Stimulated activated CD4-positive, alpha-beta T cell treated with anti-CD3 and anti-CD28 coated beads, Interleukin-12 subunit alpha, Interleukin-12 subunit beta, amount 100 ng/mL, for 4 hours (primary cell): ENCODE measurements at regions not wholly inside any gene's neighbourhood (a gene's known extent, or its start where the extent isn't known, plus 50 kb on each side); places are given as distances from the start of the nearest gene placed in this dataset.

ENCODE experiments used
- DNase-seq: peaks from one replicate; pipeline ENCODE4 v3.0.0-alpha.2; 2020

DNA sequence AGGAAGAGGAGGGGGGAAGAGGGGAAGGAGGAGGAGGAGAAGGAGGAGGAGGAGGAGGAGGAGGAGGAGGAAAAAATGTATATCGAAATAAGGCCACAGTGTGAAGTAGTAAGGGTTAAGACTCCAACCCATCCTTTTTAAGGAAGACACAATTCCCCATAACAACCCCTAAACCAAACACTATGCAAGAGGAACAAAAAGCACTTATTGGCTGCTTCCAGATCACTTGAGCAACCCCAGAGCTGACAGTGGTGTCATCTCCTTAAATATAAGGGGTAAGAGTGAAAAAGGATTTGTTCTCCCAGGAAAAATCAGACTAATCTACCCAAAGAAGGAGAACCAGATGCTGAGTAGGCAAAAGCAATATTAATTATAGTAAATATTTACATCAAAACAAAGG lies 169.1 kb upstream of the SASH1 start:
- no peak for DNase-seq

DNA sequence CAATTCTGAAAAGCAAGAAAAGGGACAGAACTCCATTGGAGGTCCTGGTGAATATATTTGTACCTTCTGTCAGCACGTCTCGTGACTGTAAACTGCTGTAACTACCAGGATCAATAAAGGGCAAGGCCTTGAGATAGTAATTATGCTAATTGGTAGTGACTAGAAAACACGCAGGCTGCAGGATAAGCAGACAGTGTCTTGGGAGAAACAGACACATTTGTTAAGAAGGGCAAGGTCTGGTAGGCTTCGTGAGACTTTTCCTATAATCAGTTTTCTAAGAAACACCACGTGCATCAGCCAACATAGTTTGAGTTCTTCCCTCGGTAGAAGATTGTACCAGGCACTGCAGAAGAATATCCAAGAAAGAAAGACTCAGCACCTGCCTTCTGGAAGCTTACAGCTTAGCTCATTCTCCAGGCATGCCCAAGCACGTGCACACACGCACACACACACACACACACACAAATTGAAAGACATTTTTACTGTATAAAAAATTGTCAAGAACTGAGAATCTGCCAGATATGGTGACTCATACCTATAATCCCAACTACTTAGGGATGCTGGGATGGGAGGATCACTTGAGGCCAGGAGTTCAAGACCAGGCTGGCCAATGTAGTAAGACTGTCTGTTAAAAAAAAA lies 167.0 kb upstream of the SASH1 start:
- no peak for DNase-seq

DNA sequence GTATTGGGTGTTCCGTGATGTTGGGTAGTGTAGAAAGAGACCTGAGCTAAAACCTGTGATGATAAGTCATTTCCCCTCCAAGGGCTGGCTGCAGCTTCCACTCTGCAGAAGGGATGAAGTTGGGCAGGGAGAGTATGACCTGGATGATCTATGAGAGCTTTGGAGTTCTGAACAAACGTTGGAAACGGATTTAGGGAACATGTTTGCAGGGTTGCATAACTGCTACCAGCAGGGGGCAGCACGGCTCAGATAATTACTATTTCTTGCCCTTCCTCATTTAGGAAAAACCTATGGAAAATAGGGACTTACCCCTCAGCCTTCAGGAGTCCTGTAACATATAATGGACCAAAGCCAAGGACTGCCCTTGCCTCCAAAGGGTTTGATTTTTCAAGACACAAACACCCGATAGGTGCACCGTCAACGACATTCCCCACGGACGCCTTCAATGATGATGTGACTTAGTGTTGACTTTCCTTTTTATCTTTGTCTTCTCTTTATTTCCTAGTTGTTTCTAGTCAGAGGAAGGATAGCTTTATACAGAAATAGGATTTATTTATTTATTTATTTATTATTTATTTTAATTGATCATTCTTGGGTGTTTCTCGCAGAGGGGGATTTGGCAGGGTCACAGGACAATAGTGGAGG lies 164.9 kb upstream of the SASH1 start:
- DNase-seq, result peak; percentile 35

DNA sequence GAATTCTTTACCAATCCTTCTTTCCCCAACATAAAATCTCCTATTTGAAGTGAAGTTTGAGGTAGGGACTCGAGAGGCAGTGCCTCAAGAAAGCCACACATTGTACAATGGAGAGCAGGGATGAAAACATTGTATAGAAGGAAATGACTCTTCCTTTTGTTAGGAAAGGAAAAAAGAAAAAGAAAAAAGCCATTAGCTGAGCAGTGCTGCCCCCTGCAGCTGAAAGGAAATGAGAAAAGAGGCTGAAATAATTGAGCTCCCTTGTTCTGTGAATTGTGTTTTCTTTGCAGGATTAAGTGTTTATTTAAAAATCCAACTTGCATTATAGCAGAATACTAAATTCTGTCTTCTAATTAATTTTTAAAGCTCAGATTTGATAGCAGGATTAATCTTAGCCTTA lies 162.9 kb upstream of the SASH1 start:
- DNase-seq, result no peak

DNA sequence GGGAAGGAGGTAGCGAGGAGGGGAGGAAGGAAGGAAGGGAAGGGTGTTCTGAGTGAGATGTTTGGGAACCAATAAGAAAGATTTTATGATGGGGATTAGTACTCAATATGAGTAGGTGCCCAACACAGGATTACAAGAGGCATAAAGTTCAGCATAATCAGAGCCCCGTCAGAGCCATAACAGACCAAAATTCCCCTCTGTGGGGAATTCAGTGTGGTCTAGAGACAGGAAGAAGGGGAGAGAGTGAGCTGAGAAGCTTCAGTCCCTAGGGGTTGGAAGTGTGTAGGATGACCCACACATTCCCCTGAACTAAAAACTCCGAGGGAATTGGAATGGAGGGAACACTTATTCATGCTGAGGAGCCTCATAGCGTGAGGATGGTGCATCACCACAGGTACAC lies 160.3 kb upstream of the SASH1 start:
- no peak for DNase-seq

DNA sequence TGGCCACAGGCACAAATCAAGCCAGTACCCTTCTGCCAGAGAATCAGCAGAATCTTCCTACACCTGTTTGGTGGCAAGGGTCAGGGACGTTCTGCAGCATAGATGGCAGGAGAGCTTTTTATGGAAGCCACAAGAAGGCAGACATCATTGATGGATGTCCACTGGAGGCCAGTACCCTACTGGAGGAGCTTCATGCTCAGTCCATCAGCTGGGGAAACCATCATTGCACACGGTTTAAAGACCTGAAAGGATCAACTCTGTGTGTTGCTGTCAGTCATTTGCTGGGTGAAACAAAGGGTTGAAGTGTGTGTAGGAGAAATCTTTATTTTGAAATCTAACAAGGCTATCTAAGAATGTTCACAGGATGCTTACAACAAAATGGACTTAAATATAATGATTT lies 158.9 kb upstream of the SASH1 start:
- no peak for DNase-seq

DNA sequence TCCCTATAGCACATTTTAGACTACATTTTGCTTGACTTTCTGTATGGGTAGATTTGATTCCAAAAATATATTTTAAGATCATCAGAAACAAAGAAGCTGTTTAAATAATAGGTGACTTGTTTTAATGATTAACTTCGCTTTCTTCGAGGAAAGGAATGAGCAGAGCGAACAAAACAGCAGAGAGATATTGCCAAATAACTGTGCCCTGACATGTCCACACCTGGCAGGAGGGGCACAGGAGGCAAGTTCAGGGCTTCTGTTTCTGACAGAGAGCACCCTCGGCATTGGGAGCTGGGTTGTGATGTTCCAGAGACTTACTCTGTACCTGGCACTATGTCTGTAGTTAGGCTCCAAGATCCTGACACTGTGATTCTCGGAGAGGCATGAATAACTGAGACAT lies 155.7 kb upstream of the SASH1 start:
- no peak for DNase-seq

DNA sequence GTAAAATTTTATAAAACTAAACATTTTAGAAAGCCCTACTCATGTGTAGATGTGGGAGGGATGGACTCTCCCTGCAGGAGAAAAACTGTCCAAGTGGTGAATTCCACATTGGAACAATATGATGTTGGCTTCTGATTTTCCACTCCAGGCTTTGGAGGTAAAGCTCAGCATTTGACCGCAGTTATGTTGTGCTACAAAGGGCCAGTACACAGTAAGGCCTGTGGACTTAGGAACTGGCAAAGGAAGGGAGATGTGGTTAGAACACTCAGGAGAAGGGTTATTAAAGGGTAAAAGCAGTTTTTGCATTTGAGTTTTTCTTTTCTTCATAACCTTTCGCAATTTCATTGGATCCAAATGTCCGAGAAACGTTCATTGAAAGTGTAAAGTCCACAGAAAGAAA lies 150.3 kb upstream of the SASH1 start:
- DNase-seq, result no peak

DNA sequence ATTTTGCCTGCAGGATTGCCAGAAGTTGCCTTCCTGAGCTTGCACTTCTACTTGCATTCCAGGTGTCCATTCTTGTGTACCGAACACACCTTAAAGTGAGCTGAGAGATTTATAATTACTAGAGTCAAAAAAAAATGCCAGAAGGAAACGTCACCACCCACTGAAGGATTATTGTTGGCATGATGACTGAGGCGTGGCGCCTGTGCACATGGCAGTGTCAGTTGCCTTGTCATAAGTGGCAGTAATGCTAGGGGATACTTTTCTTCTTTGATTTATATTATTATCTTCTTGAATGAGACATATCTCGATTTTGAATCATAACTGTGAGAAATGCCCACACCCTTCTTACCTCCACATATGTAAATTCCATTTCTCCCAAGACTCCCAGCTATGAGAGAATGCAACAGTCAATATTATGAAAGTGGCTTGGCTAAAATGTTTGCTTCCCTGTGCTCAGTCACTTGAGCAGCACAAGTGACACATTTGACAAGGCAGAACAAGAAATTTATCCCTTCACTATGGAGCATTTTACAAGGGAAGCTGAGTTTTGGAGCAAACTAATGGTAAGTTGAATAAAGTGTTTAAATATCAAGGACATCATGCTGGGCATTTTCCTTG lies 149.5 kb upstream of the SASH1 start:
- no peak for DNase-seq

DNA sequence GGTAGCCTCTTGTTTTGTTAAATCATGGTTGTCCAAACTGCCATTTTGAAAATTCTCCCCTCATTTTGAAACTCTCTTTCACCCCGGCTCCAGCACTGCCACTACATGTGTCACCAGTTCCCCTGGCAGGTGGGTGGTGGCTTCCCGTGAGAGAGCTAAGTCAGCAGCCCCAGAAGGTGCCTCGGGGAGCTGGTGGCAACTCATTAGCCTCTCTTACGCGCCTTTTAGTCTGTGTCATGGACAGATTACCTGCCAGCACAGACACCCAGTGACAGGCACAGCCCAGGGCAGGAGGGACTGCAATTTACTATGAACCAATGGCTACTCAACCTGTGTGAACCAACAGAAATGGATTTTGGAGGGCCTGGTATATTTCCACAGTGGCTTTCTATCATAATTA lies 147.1 kb upstream of the SASH1 start:
- DNase-seq, result no peak

DNA sequence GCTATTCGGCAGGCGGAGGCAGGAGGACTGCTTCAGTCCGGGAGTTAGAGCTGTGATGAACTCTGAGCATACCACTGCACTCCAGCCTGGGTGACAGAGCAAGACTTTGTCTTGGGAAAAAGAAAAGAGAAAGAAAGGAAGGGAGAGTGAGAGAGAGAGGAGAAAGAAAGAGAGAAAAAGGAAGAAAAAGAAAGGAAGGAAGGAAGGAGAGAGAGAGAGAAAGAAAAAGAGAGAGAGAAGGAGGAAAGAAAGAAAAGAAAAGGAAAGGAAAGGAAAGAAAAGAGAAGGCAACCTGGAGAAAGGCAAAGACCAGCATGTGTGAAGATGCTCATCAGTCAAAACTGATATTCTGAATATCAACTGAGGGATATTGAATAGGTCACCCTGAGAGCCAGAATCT lies 143.1 kb upstream of the SASH1 start:
- DNase-seq, result no peak

DNA sequence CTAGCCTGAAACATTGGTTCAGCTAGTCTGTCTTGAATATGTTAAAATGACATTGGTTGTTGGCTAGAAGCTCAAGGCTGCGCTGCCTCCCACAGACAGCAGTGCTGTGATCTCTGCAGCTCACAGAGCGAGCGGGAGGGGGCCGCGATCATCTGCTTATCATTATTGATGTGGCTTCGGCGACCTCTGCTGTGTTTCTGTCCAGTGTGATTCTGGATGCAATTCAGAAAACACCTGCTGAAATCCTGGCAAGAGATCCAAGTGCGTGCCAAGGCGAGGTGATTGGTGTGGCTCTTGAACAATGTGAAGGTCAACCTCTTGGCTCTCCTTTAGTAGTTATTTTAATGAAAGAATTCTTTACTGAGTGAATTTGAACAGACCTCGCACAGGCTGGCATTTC lies 142.3 kb upstream of the SASH1 start:
- DNase-seq, result no peak

DNA sequence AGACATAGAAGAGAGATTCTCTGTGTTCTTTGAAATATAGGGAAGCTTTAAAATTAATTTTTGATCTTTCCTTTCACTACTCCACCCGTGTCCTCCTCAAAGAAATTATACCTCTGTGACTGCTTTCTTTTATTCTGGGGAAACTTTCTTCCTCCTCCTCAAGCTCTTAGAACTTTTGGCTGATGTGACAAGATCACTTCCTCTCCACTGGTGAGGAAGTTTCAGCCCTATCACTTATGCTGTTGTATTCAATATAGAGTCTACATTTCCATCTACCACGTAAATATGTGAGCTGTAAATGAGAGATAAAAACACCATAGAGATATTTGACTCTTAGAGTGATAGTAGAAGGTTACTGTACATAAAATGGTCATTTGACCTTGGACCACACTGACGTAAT lies 141.9 kb upstream of the SASH1 start:
- no peak for DNase-seq

DNA sequence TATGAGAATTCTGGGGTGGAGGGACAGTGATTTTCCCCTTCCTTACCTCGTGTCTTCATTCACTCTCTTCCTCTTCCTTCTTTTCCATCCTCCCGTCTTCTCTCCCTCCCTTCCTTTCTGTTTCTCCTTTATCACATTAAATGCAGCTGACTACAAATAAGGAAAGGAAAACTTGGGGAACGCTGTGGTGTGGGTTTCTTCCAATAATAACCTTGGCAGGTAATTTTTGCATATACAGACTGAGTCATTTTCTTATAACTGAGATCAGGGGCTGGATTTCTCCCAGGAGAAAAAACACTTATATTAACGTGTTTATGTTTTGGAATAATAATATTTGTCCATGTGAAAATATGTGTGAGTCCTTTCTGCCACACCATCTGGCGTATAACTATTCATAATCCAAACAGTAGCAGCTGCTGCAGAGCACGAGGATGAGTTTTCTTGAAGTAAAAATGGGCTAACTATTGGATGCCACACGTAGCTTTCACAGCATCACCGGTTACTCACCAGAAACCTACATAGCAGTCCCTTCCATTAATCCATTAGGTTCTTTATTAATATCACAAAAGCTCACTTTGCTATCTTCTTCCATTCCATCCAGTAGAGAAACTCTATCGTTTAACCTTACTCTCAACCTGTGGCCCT lies 139.2 kb upstream of the SASH1 start:
- no peak for DNase-seq

DNA sequence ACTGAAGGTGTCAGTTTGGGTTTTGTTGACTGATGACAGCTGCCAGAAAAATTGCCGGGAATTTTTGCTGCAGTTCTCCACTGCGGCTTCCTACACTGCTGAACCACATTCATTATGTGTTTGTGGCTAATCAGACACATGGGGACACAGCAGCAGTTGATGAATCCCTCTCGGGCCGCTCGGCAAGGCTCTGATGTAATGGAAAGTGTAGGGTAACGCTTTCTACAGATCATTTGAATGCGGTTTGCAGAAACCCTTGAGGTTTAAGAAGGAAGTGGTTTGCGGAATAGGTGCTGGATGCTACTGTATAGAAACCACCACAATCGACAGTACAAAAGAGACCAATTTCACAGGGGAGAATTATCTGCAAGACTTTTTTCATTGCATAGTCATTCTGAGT lies 138.7 kb upstream of the SASH1 start:
- peak; percentile 41 for DNase-seq

DNA sequence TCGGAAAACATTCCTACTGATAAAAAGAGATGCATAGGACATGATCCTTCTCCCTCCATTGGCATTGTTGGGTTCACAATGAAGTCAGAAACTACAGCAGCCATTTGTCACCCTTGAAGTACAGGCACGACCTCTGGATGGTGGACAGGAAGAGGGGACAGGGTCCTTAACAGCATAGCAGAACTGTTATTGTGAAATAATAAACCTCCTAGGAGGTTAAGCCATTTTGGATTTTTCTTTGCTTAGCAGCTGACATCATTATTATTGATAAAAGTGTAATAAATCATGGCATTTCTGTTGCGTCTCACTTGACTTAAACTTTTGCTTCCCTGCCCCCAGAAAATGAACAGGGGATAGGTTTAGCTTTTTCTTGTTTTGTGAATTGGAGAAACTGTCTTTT lies 134.3 kb upstream of the SASH1 start:
- no peak for DNase-seq

DNA sequence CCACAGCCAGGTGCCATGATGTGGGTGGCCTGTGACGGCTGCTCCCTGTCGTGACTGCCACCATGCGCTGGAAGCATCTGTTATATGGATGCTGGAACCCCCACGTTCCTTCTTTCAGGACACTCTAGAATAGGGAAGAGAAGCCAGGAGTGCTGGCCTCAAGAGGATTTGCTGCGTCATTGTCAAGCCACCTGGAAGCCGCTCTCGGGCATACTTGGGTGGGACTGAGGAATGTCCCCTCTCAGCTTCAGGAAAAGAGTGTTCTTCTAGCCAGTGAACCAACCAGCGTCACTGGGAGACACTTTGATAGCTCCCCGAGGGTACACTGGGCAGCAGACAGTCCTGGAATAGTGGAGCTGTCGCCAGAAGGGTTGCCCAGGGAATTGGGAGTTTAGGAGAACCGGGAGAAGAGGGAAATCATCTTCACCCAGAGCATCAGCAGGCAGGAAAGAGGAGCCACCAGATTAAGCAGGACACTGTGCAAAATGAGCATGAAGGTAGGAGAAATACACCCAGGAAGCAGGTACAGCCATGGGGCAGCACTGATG lies 130.8 kb upstream of the SASH1 start:
- no peak for DNase-seq

DNA sequence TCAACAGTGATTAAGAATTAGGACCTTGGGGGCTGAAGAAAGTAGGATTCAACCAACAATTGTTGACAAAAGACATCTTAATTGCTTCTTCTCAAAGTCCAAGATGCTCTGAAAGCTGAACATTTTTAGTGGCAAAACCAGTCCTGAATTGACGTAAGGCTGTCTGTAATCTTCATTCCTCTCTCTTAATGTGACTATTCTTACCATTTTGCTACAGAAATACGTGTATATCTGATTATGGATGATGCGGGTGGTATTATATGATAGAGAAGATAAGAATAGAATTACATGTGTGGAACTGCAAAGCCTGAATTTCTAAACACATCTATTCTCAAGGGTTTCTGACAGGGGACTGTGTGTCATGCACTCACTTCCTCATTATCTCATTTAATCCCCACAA lies 130.3 kb upstream of the SASH1 start:
- DNase-seq, result no peak

DNA sequence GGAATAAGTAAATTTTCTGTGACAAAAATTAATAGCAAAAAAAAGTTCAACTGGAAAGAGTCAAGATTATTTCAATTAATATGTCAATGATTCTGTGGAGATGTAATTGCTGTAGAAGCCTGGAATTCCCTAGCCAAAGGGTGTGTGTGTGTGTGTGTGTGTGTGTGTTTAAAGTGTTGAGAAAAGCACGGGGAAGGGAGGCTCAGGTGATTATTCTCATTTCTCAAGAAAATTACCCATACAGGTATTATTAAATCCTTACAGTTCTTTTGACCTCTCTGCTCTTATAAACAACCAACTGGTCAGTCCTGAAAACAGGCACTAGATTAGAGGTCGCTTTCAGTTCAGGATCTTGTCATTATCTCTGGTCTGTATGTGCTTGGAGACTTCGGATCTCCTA lies 129.3 kb upstream of the SASH1 start:
- DNase-seq, result no peak

DNA sequence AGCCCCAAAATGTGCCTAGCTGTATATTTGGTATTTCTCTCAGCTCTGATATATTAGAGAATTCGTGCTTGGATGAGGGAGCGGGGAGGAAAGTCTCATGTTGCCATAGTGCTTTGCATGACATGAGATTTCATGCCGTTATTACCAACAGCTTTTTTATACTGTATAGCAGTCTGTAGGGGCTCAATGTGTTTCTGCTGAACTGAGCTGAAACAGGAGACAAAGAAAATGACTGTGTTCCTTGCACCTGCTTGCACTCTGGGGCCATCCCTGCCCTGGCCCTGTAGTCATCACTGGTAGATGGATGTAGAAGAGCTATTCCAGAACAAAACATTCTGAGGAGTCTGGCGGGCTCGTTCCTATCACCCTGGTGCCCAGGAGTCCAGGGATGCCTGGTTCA lies 128.0 kb upstream of the SASH1 start:
- DNase-seq, result no peak

DNA sequence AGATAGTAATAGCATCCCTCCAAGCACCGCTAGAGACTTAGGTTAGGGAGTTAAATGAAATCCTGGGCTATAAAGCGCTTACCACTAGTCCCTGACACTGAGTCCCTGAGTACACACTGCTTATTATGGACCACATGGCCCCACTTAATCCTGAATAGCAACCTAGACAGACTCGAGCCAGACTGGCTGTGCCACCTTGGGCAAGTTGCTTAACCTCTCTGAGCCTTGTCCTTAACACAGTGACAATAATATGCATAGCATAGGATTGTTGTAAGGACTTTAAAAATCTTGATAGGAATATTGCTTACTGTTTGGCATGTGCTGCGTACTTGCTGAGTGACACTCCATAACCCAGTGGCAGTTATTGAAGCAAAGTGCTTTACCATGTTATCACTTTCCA lies 125.6 kb upstream of the SASH1 start:
- DNase-seq, result no peak

DNA sequence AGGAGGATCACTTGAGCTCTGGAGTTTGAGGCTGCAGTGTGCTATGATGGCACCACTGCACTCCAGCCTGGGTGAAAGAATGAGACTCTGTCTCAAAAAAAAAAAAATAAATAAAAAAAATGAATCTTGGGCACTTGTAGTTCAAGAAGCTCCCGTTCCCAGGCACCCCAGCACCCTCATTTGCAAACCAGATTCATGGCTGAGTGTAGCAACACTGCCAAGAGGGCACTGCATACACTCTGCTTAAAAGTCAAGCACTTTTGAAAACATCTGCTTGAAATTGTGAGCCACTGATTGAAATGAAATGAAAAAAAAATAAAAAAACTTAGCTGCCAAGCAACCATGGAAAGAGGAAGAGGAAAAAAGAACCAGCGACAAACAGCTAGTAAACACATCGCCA lies 124.7 kb upstream of the SASH1 start:
- no peak for DNase-seq

DNA sequence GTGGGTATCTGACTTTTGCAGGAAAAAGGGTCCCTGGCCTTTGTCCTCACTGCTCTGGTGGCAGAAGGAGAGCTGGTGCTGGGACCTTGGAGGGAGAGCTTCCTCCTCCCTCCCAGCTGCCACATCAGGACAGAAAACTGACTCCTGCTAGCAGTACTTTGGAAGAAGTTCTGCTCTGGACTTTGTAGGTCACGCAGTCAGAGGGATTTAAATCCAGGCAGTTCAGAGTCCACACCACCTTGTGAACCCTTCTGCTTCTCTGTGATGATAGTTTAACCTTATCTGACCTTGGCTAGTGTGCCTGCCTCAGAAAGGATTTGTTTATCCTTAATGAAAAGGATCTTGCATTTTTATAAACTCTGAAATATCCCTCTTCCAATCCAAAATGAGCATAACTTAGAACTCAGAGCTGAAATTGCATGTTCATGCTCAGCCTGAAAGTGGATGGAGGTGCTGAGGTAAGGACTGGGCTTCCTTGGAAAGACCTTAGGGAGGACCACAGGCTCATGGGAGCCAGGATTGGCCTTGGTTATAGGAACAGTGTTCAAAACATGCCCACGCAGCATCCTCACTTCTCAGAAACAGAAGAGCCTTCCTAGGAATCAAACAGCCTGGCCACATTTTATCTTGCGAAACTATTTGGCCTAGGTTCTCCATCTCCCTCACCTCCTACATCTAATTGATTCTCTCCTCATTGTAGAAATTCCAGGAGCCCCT lies 123.9 kb upstream of the SASH1 start:
- DNase-seq, result no peak
